ENCODE measurements at regions not wholly inside any gene's neighbourhood (a gene's known extent, or its start where the extent isn't known, plus 50 kb on each side); places are given as distances from the start of the nearest gene placed in this dataset.
"Not testable (repeated sequence)": the region's sequence is repeated elsewhere in the genome, so short reads cannot be mapped to it uniquely, and the experiment has no call there.

DNA sequence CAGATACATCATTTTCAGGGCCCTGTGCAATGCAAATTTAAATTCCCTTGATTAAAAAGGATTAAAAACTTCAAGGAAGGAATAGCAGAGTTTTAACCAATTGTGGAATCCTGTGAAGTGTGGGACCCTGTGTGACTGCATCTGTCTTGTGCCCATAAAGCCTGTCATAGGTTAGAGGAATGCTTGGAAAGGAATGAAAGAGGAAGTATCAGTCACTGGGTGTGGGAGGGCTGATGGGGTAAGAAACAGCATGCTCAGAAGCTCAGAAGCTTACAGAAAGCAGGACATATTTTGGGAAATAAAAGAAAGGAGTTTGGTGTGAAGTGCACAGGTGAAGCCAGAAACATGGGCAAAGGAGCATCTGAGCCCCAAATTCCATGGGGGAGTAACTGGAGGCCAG lies 150.8 kb upstream of the ETV3 start:
- DNase-seq (ENCODE audit: low read depth), result no peak

DNA sequence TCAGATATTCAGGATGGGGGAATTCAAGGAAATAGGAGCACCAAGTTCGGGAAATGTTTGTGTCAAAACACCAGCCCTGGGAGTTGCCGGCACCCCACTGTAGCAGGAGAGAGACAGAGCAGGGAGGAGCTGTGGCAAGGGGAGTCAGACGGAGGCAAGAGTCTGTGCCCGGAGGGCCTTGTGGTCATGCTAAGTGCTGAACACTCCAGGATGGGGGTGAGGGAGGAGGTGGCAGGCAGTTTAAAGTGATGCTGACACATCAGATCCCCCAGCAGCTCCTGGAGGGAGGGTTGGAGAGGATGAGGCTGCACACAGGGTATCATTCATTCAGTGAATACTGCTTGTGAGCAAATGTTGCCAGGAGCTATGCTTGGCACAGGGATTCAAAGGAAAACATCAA lies 150.3 kb upstream of the ETV3 start:
- DNase-seq (ENCODE audit: low read depth), result no peak

DNA sequence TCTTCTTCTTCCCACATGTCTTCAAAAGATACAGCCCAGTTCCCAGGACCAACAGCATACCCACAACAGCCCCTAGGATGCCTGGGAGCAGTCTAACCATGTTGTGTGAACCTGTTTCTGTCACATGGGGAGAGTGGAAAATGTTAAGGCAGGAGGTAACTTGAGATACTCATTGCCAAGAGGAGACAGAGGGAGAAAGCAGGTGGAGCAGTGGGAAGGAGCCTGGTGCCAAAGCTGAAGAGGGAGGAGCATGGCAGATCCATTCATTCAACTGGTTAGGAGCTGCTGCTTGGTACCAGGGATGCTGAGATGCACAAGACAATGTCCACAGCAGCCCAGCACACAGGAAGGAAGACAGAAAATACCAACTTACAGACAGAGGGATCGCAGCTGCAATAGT lies 149.8 kb upstream of the ETV3 start:
- DNase-seq (ENCODE audit: low read depth), result no peak

DNA sequence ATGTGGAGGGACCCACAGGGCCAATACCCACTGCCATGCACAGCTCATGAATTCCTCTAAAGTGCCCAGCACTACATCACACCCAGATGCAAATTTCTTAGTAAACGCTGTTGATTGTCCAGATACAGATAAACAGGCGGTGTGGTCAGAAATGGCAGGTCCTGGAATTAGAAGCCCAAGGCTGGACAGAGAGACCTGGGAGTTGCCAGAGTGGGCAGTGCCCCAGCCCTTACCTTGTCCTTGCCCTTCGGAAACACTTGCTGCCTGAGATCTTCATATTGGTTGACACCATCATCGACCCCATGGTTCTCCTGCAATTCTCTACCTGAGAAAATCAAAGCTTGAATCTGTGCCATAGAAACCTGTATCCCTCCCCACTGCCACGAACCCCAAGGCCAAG lies 149.3 kb upstream of the ETV3 start:
- no peak for DNase-seq (ENCODE audit: low read depth)

DNA sequence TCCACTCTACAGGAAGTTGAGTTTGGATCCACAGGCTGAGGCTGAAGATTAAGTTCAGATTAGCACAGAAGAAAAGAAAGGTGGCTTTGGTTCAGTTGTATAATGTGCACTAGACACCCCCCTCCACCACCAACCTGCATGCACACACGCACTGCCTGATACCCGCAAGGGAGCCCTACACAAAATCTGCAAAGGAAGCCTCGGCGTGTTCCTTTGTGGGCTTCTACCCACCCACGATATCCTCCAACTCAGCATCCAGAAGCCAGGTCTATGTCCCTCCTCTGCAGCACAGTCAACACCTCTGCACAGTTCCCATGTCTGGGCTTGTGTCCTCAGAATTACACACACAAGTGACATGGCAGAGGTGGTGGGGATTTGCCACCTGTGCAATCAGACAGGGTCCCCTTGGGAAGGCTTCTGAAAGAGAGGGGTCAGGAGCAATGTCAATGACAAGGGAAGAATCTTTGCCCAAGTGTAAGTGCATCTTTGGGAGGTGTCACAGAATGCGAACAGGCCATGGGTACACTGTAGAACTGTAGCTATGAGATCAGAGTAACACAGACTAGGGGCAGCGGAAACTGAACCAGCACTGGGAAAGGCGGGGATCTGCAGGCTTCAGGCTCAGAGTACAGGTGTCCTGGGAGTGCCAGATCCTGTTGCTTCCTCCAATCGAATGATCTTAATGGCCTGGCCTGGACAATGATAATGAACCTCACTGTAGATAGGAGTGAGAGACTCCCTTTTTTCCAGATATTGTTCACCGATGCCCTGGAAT lies 148.6 kb upstream of the ETV3 start:
- DNase-seq (ENCODE audit: low read depth), result no peak

DNA sequence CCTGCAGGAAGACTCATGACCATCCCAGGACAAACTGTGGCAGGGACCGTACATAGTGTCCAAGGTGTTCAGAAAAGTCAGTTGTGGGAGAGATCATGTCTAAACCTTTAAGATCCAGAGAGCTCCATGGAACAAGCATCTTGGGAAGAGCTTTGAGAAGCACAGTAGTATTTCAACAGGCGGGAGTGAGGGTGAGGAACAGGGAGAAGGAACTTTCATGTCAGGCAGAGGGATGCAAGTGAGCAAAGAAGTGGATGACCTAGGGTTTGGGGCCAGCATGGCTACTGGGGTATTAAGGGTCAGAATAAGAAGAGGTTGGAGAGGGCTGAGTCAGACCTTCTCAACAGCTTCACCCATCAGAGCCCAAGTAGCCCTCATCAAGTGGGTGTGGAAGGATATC lies 147.9 kb upstream of the ETV3 start:
- no peak for DNase-seq (ENCODE audit: low read depth)

DNA sequence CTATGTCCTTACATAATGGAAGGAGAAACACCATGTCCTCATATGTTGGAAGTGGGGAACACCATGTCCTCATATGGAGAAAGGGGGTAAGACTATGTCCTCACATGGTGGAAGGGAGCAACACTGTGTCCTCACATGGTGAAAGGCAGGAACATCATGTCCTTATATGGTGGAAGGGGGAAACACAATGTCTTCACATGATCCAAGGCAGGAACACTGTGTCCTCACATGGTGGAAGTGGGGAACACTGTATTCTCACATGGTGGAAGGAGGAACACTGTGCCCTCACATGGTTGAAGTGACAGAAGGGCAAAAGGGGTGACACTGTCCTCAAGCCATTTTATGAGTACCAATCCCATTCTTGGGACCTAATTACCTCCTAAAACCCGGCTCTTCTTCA lies 146.3 kb upstream of the ETV3 start:
- DNase-seq (ENCODE audit: low read depth), result no peak

DNA sequence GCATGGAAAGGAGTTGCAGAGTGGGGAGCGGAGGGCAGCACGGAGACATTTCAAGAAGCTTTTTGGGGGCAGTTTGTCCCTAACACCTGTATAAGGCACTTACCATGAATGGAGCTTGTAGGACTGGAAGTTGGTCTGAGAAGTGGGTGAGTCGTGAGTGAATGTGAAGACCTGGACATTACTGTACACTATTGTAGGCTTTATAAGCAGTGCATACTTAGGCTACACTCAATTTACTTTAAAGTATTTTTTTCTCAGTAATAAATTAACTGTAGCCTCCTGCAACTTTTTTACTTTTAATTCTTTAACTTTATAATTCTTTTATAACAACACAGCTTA lies 141.6 kb upstream of the ETV3 start:
- DNase-seq (ENCODE audit: low read depth), result no peak

DNA sequence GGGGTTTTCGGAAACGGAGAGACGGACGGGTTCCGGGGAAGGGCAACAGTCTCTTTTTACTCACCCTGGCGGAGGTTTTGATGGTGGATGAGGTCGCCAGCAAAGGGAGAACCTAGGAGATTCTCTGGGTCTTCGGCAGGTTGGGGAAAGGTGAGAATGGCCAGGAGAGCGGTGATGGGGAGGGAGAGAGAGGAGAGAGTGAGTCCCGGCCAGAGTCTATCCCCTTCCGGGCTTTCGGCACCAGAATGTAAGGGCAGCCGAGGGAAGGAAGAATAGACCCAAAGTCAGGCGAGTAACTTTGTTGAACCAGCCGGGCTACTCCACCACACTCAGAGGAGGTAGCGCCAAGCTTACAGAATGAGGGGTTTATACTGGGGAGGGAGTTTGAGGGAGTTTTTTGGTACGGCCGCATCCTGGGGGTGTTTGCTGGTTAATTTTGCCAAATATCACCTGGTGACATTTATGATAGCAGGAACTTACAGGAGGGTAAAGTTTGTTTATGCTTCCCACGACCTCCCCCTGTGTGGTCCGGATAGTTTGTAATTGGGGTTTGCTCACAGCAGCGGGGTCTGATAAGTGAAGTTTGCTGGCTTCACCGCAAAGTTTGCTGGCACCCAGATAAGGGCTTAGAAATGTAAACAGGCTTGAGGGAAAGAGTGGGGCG lies 141.1 kb upstream of the ETV3 start:
- DNase-seq (ENCODE audit: low read depth), result no peak

DNA sequence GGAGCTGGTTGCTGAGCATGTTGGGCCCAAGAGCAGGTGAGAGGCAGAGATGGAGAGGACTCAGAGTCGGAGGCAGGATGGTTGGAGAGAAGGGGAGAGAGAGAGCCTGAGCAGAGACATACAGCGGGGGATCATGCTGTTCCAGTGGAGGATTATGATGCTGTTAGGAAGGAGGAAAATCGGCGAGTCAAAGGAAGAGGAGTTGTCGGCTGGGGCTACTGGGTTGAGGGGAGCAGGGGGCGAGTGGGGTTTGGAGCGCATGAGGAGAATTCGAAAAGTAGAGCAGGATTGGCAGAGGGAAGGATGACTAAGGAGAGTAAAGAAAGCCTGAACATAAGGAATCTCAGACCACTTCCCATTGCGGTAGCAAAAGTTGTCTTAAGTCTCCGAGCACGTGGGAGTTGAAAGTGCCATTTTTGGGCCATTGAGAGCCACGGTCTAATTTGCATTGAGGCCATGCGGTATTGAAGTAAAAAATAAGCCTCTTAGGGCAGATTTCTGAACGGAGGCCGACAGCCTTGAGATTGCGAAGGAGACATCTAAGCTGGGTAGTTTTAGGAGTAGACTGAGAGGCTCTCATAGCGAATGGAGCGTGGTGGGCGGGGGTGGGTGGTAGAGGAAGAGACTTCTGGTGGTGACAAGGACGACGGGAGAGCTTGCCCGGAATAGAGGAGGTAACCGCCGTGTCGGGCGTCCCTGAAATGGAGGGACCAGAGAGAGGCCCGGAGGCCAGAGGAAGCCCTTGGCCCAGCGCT lies 140.4 kb upstream of the ETV3 start:
- DNase-seq (ENCODE audit: low read depth), result no peak

DNA sequence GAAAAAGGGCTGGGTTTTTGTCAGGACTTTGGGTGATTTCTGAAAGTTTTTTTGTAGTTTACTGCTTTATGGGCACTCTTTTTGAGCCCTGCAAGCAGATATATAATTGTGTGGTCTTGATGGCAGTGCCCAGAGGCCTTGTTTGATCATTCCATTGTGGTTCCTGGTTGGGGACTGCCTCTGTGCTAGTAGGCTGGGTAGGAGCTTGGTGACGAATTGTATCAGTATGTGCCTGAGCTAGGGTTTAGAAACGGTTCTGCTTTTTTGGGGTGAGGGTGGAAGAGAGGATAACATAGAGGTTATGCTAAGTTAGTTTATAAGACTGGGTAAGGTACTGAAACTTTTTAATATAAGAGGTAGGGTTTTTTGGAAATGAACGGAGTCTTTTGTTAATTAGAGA lies 139.7 kb upstream of the ETV3 start:
- DNase-seq (ENCODE audit: low read depth), result no peak

DNA sequence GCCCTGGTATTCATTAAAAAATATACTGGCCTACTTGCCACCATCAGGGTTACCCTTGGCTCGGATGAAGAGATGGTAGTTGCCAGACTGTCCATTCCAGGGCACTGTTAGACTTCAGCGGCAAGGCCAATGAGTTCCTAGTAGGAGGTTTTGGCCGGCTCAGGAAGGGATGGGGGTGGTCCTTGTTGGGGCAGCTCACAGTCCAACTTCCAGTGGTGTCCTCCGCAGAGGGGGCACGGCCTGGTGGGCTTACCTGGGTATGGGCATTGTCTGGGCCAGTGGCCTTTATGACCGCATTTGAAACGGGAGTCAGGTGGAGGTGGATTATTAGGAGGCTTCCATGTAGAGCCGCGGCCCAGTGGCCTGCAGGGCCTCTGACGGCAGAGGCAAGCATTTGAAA lies 139.1 kb upstream of the ETV3 start:
- no peak for DNase-seq (ENCODE audit: low read depth)

DNA sequence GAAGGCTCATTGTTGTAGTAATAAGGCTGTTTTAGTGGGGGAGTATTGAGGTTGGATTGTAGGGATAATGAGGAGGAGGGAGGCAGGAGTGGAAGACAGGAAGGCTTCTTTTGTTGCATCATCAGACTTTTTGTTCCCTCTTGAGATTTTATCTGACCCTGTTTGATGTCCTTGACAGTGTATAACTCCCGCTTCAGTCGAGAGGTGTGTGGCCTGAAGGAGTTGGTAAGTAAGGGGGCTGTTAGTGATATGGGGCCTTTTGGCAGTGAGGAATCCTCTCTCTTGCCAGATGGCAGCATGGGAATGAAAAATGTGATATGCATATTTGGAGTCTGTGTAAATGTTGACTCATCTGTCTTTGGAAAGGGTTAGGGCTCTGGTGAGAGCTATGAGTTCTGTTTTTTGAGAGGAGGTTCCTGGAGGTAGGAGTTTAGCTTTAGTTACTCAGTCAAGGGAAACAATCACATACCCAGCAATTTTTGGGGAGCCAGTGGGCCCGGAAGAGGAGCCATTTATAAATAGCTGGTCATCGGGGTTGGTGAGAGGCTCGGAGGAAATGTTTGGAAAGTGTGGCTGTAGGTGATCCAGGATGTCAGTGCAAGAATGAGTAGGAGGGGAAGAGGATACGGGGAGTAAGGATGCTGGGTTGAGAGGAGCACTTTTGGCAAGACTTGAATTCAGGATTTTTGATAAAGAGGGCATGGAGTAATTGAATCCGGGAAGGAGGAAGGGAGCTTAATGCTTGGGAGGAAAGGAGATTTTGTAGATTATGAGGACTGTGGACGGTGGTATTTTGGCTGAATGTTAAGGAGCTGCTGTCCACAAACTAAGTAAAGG lies 136.7 kb upstream of the ETV3 start:
- no peak for DNase-seq (ENCODE audit: low read depth)

DNA sequence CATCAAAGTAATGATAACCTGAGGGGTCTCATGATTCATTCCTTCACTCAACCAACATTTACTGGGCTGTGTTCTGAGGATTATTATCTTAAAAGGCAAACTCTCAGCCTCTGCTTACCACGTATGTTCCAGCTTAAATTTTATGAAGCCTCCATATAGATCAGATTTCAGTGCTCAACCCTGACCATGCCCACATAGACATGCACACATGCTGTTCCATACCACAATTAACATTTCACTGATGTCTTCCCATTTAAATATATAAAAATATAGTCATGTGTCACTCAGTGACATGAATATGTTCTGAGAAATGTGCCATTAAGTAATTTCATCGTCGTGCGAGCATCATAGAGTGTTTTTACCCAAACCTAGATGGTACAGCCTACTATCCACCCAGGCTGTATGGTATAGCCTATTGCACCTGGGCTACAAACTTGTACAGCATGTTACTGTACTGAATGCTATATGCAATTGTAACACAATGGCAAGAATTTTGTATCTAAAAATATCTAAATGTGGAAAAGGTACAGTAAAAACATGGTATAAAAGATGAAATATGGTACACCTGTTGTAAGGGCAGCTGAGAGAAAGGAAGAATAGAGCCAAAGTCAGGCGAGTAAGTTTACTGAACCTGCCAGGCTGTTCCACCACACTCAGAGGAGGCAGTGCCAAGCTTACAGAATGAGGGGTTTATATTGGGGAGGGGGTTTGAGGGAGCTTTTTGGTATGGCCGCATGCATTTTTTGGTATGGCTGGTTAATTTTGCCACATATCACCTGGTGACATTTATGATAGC lies 134.7 kb upstream of the ETV3 start:
- no peak for DNase-seq (ENCODE audit: low read depth)

DNA sequence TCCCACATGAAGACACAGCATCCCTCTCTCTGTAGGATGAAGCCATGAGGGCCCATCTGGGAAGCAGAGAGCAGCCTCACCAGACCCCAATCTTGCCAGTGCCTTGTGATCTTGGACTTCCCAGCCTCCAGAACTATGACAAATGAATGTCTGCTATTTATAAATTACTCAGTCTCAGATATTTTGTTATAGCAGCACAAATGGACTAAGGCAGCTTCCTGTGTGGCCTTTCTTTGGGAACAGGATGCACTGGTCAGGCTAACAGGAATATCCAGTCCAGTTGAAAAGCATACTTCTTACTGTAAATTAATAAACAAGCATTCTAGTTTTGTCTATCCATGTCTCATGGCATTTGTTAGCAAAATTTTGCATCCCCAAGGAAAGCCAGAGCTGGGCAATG lies 134.1 kb upstream of the ETV3 start:
- DNase-seq (ENCODE audit: low read depth), result no peak

DNA sequence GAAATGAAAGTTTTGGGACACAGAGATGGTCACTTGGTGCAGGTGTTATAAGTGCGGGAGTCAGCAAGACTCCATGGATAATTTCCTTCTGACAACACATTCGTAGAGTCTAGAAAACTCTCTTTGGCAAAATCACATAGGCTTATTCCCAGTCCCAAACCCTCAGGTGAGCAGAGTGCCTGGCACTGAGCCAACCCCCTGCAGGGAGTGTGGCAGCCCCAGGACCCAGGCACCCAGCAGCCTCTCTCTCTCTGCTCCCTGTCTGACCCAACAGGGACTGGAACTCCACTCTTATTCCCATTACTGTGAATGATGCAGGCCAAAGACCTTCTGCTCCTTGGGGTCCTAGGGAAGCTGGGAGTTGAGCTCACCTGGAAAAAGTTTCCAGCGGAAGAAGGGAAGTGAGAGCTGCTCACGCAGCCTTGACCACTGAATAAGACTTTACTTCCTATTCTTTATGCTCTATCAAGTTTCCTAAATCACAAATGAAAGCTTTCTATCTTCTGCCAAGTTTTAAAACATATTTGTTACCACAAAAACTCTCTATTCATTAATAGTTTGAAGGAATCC lies 132.6 kb upstream of the ETV3 start:
- DNase-seq (ENCODE audit: low read depth), result no peak

DNA sequence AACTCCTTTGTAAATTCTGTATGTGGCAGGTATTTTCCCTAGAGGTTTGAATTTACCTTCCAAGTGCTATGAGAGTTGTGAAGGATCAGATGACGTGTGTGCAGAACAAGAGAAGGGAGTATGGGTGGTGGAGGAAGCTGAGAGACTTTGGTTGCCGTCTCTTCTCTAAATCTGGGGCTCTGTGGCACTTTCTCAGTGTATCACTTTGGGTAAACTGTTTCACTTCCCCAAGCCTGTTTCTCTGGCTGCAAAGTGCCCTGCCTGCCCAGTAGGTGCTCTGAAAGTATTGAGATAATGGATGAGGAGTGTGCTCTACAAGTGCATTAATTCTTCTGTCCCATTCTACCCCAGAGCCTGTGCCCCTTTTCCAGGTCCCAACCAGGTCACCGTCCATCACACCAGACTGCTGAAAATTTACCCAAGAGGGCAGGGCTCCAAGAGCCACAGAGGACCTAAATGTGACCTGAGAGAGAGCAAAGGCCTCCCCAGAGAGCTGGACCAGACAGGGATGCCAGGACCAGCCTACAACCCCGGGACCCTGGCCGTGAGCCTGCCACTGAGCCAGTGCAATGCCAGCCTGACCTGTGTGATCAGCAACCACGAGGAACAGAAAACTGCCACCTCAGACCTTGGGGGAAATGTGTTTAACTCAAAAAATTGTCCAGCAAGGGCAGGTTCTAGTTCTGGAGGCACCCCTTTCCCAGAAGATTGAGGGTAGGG lies 131.6 kb upstream of the ETV3 start:
- no peak for DNase-seq (ENCODE audit: low read depth)

DNA sequence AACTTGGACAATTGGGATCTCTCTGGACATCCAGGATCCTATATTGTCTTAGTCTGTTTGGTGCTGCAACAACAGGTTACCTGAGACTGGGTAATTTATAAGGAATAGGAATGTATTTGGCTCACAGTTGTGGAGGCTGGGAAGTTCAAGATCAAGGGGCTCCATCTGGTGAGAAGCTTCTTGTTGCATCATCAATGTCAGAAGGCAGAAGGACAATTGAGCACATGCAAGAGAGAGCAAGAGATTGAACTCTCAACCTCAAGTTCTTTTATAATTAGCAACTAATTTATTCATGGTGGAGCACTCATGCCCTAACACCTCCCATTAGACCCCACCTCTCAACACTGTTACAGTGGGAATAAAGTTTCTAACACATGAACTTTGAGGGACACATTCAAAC lies 124.7 kb upstream of the ETV3 start:
- DNase-seq (ENCODE audit: low read depth), result no peak

DNA sequence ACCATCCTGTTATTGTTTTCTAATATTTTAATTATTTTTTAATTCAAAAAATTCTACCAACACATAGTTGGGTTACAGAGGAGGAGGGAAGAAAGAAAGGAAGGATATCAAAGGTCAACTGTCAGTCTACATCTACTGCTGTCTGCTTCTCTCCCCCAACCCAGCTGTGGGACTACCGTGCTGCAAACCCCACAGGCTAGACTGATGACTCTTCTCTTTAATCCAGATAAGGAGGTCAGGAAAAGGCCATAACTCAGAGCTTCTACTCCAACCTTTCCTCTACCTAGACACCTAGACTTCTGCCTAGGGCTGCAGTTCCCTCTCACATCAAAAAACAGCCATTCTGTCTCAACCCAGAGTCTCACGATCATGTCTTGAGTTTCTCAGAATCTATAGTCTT lies 124.2 kb upstream of the ETV3 start:
- no peak for DNase-seq (ENCODE audit: low read depth)

DNA sequence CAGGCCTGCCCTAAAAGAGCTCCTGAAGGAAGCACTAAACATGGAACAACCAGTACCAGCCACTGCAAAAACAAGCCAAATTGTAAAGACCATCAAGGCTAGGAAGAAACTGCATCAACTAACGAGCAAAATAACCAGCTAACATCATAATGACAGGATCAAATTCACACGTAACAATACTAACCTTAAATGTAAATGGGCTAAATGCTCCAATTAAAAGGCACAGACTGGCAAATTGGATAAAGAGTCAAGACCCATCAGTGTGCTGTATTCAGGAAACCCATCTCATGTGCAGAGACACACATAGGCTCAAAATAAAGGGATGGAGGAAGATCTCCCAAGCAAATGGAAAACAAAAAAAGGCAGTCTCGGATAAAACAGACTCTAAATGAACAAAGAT lies 117.7 kb upstream of the ETV3 start:
- not testable (repeated sequence) for DNase-seq (ENCODE audit: low read depth)

DNA sequence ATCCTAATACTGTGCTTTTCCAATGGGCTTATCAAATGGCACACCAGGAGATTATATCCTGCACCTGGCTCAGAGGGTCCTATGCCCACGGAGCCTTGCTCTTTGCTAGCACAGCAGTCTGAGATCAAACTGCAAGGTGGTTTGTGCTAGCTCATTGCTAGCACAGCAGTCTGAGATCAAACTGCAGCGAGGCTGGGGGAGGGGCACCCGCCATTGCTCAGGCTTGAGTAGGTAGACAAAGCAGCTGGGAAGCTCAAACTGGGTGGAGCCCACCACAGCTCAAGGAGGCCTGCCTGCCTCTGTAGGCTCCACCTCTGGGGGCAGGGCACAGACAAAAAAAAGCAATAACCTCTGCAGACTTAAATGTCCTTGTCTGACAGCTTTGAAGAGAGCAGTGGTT lies 116.0 kb upstream of the ETV3 start:
- DNase-seq (ENCODE audit: low read depth), result not testable (repeated sequence)
